ENCODE measurements at regions not wholly inside any gene's neighbourhood (a gene's known extent, or its start where the extent isn't known, plus 50 kb on each side); places are given as distances from the start of the nearest gene placed in this dataset.

DNA sequence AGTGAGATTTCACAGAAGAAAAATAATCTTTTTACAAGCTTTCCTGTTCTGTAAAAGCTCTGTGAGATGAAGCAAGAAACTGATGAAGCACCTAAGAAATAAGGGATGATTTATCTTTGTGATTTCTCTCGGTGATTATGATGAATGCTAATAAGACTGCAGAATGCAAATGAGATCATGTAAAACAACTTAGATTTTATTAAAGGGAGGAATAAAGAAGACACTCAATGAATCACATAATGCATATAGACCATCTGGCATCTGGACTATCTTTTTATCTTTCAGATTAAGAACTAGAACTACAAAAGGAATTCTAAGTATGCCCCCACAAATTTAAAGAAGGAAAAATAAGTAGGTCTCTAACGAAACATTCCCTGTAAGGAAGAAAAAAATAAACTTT, 361.5 kb upstream of the OPRM1 start:
- no peak for TF ChIP-seq TAF1 (IDR thresholded peaks at IDR 0.05; ENCODE audit: borderline replicate concordance, insufficient read depth, low read length)
- TF ChIP-seq, protein P1, sequence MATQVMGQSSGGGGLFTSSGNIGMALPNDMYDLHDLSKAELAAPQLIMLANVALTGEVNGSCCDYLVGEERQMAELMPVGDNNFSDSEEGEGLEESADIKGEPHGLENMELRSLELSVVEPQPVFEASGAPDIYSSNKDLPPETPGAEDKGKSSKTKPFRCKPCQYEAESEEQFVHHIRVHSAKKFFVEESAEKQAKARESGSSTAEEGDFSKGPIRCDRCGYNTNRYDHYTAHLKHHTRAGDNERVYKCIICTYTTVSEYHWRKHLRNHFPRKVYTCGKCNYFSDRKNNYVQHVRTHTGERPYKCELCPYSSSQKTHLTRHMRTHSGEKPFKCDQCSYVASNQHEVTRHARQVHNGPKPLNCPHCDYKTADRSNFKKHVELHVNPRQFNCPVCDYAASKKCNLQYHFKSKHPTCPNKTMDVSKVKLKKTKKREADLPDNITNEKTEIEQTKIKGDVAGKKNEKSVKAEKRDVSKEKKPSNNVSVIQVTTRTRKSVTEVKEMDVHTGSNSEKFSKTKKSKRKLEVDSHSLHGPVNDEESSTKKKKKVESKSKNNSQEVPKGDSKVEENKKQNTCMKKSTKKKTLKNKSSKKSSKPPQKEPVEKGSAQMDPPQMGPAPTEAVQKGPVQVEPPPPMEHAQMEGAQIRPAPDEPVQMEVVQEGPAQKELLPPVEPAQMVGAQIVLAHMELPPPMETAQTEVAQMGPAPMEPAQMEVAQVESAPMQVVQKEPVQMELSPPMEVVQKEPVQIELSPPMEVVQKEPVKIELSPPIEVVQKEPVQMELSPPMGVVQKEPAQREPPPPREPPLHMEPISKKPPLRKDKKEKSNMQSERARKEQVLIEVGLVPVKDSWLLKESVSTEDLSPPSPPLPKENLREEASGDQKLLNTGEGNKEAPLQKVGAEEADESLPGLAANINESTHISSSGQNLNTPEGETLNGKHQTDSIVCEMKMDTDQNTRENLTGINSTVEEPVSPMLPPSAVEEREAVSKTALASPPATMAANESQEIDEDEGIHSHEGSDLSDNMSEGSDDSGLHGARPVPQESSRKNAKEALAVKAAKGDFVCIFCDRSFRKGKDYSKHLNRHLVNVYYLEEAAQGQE (IDR thresholded peaks at IDR 0.05; ENCODE audit: insufficient read depth in 1 of 2, low read depth in 2 of 2, low read length in 2 of 2), result no peak
- no peak for TF ChIP-seq FOXP2 (optimal IDR thresholded peaks at IDR 0.05; ENCODE audit: borderline replicate concordance, extremely low read depth, extremely low read length, insufficient read depth)
- TF ChIP-seq SIN3A (IDR thresholded peaks at IDR 0.05; ENCODE audit: borderline replicate concordance, insufficient read depth, low read length), result no peak
- TF ChIP-seq POLR2AphosphoS5 (IDR thresholded peaks at IDR 0.05; ENCODE audit: low read depth, low read length), result no peak

DNA sequence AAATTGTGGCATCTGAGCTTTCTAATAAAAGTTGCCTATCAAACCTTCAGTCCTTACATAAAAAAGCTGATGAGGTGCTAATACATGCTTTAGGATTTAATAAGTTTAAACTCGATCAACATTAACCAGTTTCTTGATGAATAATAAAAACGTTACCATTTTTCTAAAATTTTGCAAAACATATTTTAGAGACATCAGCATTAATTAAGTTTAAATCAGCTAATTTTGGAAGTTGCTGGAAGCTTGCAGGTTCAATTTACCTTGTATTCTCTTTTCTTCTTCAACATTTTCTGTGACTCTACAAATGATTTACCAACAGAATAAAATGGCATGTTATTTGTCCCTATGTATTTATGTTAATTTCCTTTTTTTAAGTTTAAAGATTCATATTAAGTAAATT, 365.3 kb upstream of the OPRM1 start:
- TF ChIP-seq SIN3A (IDR thresholded peaks at IDR 0.05; ENCODE audit: borderline replicate concordance, insufficient read depth, low read length) (no peak), TAF1 (IDR thresholded peaks at IDR 0.05; ENCODE audit: borderline replicate concordance, insufficient read depth, low read length) (no peak)
- TF ChIP-seq, protein P1 (IDR thresholded peaks at IDR 0.05; ENCODE audit: insufficient read depth in 1 of 2, low read depth in 2 of 2, low read length in 2 of 2), result no peak

DNA sequence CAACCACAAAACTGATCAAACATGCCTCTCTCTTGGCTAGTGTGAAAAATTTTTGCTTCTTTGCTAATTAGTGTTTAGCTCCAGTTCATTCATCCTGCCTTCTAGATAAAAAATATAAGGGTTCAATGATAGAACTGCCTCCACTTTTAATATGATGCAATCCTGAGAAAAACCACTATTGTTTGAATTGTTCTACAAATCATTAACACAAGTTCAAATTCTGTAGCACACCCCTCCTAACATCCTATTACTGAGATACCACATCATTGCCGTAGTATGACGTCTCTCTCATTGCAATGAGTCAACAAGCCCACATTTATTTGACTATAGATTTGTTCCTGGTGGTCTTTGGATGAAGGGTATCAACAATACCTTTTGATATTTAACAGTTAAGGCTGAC, 365.8 kb upstream of the OPRM1 start:
- TF ChIP-seq POLR2AphosphoS5 (IDR thresholded peaks at IDR 0.05; ENCODE audit: low read depth, low read length) (no peak), FOXP2 (optimal IDR thresholded peaks at IDR 0.05; ENCODE audit: borderline replicate concordance, extremely low read depth, extremely low read length, insufficient read depth) (no peak), SIN3A (IDR thresholded peaks at IDR 0.05; ENCODE audit: borderline replicate concordance, insufficient read depth, low read length) (no peak), TAF1 (IDR thresholded peaks at IDR 0.05; ENCODE audit: borderline replicate concordance, insufficient read depth, low read length) (no peak)
- TF ChIP-seq, protein P1 (IDR thresholded peaks at IDR 0.05; ENCODE audit: insufficient read depth in 1 of 2, low read depth in 2 of 2, low read length in 2 of 2), result no peak

DNA sequence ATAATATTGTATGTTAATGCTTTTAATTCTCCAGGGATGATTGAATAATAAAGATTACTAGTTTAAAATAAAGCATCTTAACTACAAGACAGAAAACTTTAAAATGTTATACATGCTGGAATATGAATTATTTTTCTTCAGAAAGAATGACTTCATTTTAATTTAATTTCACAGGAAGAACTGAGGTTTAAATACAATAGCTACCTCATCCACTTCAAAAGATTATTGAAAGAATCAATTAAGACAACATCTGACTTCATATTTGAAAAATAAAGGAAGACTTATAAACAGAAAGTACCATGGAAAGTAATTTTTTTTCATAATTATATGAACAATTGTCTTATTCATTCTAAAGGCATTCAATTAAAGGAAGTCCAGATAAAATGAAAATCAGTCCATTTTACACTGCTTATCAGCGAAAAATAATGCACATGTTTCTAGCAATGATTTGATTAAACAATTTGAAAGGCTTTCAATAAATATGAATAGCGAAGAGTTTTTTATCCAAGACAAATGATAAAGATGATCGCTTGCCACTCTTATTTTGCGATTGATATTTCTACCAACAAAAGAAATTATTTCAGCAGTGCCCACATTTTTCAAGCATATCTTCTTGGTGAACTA, 368.5 kb upstream of the OPRM1 start:
- TF ChIP-seq, protein P1 (IDR thresholded peaks at IDR 0.05; ENCODE audit: insufficient read depth in 1 of 2, low read depth in 2 of 2, low read length in 2 of 2), result no peak
- TF ChIP-seq TAF1 (IDR thresholded peaks at IDR 0.05; ENCODE audit: borderline replicate concordance, insufficient read depth, low read length), result no peak
- no peak for TF ChIP-seq POLR2AphosphoS5 (IDR thresholded peaks at IDR 0.05; ENCODE audit: low read depth, low read length)
- no peak for TF ChIP-seq FOXP2 (optimal IDR thresholded peaks at IDR 0.05; ENCODE audit: borderline replicate concordance, extremely low read depth, extremely low read length, insufficient read depth)
- TF ChIP-seq SIN3A (IDR thresholded peaks at IDR 0.05; ENCODE audit: borderline replicate concordance, insufficient read depth, low read length), result no peak

DNA sequence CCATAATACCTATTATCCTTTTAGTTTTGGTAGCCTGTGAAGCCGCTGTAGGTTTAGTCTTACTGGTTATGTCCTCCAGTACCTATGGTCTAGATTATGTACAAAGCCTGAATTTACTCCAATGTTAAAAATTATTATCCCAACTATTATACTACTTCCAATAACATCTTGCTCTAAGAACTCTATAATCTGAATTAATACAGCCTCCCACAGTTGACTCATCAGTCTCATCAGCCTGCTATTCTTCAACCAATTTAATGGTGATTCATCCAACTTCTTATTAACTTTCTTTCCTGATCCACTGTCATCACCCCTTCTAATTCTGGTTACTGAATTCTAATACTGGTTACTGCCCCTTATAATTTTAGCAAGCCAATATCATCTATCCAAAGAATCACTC, 370.3 kb upstream of the OPRM1 start:
- TF ChIP-seq FOXP2 (optimal IDR thresholded peaks at IDR 0.05; ENCODE audit: borderline replicate concordance, extremely low read depth, extremely low read length, insufficient read depth), result no peak
- TF ChIP-seq POLR2AphosphoS5 (IDR thresholded peaks at IDR 0.05; ENCODE audit: low read depth, low read length), result no peak
- TF ChIP-seq, protein P1 (IDR thresholded peaks at IDR 0.05; ENCODE audit: insufficient read depth in 1 of 2, low read depth in 2 of 2, low read length in 2 of 2), result no peak
- TF ChIP-seq TAF1 (IDR thresholded peaks at IDR 0.05; ENCODE audit: borderline replicate concordance, insufficient read depth, low read length), result no peak
- no peak for TF ChIP-seq SIN3A (IDR thresholded peaks at IDR 0.05; ENCODE audit: borderline replicate concordance, insufficient read depth, low read length)

All from PFSK-1 (cell line).